K562 (cell line): ENCODE measurements at regions not wholly inside any gene's neighbourhood (a gene's known extent, or its start where the extent isn't known, plus 50 kb on each side); places are given as distances from the start of the nearest gene placed in this dataset.

ENCODE experiments used
- CSDE1 ChIP-seq, 2 experiments: fragments of 450-650 bp; IDR thresholded peaks; 2 replicates each; pipeline ENCODE4 v1.6.1; 2016; ENCODE audit warnings: mild to moderate bottlenecking in 1 of 2
- FOXP1 ChIP-seq: sonication (generic); formaldehyde crosslinking; IDR thresholded peaks from 2 replicates; pipeline ENCODE4 v1.8.0; 2022; ENCODE audit warnings: mild to moderate bottlenecking, missing genetic modification reagents
- KLF10 ChIP-seq: fragments of 250-450 bp; sonication (Bioruptor Pico); IDR thresholded peaks from 2 replicates; pipeline ENCODE4 v1.6.1; 2021; ENCODE audit warnings: matching md5 sums
- STAG1 ChIP-seq: sonication (generic); formaldehyde crosslinking; IDR thresholded peaks from 2 replicates; pipeline ENCODE4 v1.5.0; 2020; ENCODE audit warnings: missing genetic modification reagents, borderline replicate concordance
- TGIF2 ChIP-seq: sonication (generic); formaldehyde crosslinking; IDR thresholded peaks from 2 replicates; pipeline ENCODE4 v1.8.1; 2022; ENCODE audit warnings: mild to moderate bottlenecking, missing genetic modification reagents, moderate library complexity
- TF ChIP-seq, protein P1 (sequence below), 3 experiments: IDR thresholded peaks in 2 of 3; conservative IDR thresholded peaks in 1 of 3; 2 replicates each; pipeline ENCODE4 v1.5.1; 2011 to 2012; ENCODE audit warnings: low read length in 3 of 3, mild to moderate bottlenecking in 3 of 3, control low read depth in 2 of 3, improper control_type of control experiment in 1 of 3, inconsistent platforms in 1 of 3, low read depth in 1 of 3, mixed read lengths in 1 of 3, moderate library complexity in 1 of 3; ENCODE audit not compliant: insufficient read depth in 2 of 3
- TF ChIP-seq, protein P2 (sequence below), 2 experiments: fragments of 150-350 bp in 1 of 2; IDR thresholded peaks; 2 replicates each; pipeline ENCODE4 v1.6.1; 2012 to 2016; ENCODE audit warnings: low read depth in 2 of 2, low read length in 2 of 2, mild to moderate bottlenecking in 1 of 2, moderate library complexity in 1 of 2

- no peak for TF ChIP-seq KLF10 (CRISPR knock-in tag)
- no peak for TF ChIP-seq CSDE1 (IDR thresholded peaks at IDR 0.05)
- TF ChIP-seq STAG1, result no peak
- no peak for TF ChIP-seq FOXP1
- TF ChIP-seq, protein P1, sequence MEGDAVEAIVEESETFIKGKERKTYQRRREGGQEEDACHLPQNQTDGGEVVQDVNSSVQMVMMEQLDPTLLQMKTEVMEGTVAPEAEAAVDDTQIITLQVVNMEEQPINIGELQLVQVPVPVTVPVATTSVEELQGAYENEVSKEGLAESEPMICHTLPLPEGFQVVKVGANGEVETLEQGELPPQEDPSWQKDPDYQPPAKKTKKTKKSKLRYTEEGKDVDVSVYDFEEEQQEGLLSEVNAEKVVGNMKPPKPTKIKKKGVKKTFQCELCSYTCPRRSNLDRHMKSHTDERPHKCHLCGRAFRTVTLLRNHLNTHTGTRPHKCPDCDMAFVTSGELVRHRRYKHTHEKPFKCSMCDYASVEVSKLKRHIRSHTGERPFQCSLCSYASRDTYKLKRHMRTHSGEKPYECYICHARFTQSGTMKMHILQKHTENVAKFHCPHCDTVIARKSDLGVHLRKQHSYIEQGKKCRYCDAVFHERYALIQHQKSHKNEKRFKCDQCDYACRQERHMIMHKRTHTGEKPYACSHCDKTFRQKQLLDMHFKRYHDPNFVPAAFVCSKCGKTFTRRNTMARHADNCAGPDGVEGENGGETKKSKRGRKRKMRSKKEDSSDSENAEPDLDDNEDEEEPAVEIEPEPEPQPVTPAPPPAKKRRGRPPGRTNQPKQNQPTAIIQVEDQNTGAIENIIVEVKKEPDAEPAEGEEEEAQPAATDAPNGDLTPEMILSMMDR (IDR thresholded peaks at IDR 0.05 in 2 of 3, conservative IDR thresholded peaks at IDR 0.05 in 1 of 3; ENCODE audit: insufficient read depth in 2 of 3, low read depth in 1 of 3, low read length in 3 of 3), result no peak
- TF ChIP-seq, protein P2, sequence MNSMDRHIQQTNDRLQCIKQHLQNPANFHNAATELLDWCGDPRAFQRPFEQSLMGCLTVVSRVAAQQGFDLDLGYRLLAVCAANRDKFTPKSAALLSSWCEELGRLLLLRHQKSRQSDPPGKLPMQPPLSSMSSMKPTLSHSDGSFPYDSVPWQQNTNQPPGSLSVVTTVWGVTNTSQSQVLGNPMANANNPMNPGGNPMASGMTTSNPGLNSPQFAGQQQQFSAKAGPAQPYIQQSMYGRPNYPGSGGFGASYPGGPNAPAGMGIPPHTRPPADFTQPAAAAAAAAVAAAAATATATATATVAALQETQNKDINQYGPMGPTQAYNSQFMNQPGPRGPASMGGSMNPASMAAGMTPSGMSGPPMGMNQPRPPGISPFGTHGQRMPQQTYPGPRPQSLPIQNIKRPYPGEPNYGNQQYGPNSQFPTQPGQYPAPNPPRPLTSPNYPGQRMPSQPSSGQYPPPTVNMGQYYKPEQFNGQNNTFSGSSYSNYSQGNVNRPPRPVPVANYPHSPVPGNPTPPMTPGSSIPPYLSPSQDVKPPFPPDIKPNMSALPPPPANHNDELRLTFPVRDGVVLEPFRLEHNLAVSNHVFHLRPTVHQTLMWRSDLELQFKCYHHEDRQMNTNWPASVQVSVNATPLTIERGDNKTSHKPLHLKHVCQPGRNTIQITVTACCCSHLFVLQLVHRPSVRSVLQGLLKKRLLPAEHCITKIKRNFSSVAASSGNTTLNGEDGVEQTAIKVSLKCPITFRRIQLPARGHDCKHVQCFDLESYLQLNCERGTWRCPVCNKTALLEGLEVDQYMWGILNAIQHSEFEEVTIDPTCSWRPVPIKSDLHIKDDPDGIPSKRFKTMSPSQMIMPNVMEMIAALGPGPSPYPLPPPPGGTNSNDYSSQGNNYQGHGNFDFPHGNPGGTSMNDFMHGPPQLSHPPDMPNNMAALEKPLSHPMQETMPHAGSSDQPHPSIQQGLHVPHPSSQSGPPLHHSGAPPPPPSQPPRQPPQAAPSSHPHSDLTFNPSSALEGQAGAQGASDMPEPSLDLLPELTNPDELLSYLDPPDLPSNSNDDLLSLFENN (IDR thresholded peaks at IDR 0.05; ENCODE audit: low read depth in 2 of 2, low read length in 2 of 2), result no peak
- no peak for TF ChIP-seq TGIF2 (CRISPR knock-in tag)
These were observed 1752.9 kb upstream of the CELF4 start for GRCh38 chr18:39318462-39318861.
